K562 (cell line): ENCODE measurements at regions not wholly inside any gene's neighbourhood (a gene's known extent, or its start where the extent isn't known, plus 50 kb on each side); places are given as distances from the start of the nearest gene placed in this dataset.
A peak's percentile ranks its signal among the peaks of the same experiment; 100 is the strongest.

Experiments used
- BHLHE40 ChIP-seq: IDR thresholded peaks from 2 replicates; pipeline ENCODE4 v1.6.1; 2011; ENCODE audit warnings: low read length, improper control_type of control experiment
- CBX3 ChIP-seq, 2 experiments: IDR thresholded peaks; 1 replicate in 1 of 2; 2 replicates in 1 of 2; pipeline ENCODE4 v1.6.1; 2012; ENCODE audit warnings: inconsistent platforms in 2 of 2, low read length in 2 of 2, borderline replicate concordance in 1 of 2, control low read depth in 1 of 2
- CREB1 ChIP-seq, 2 experiments: sonication (generic) in 1 of 2; formaldehyde crosslinking in 1 of 2; IDR thresholded peaks; 2 replicates each; pipeline versions ENCODE4 v1.6.1 to v1.8.0; 2012 to 2022; ENCODE audit warnings: inconsistent platforms in 1 of 2, mild to moderate bottlenecking in 1 of 2, missing genetic modification reagents in 1 of 2, moderate library complexity in 1 of 2
- E2F4 ChIP-seq: sonication (generic); formaldehyde crosslinking; IDR thresholded peaks from 2 replicates; pipeline ENCODE4 v1.8.0; 2022; ENCODE audit warnings: mild to moderate bottlenecking, low read depth, missing genetic modification reagents
- E2F5 ChIP-seq: sonication (generic); formaldehyde crosslinking; IDR thresholded peaks from 2 replicates; pipeline ENCODE4 v1.8.0; 2022; ENCODE audit warnings: mild to moderate bottlenecking, missing genetic modification reagents
- E2F6 ChIP-seq, 2 experiments: IDR thresholded peaks; 2 replicates each; pipeline ENCODE4 v1.6.1; 2011; ENCODE audit warnings: borderline replicate concordance in 1 of 2, control low read depth in 1 of 2, low read depth in 1 of 2, low read length in 1 of 2, mild to moderate bottlenecking in 1 of 2, mixed read lengths in 1 of 2, moderate library complexity in 1 of 2; ENCODE audit not compliant: insufficient read depth in 1 of 2, insufficient read length in 1 of 2, poor library complexity in 1 of 2, severe bottlenecking in 1 of 2; ENCODE audit errors: extremely low read depth in 1 of 2
- KLF10 ChIP-seq: fragments of 250-450 bp; sonication (Bioruptor Pico); IDR thresholded peaks from 2 replicates; pipeline ENCODE4 v1.6.1; 2021; ENCODE audit warnings: matching md5 sums
- L3MBTL2 ChIP-seq: fragments of 450-650 bp; IDR thresholded peaks from 2 replicates; pipeline ENCODE4 v1.6.1; 2016; ENCODE audit warnings: mild to moderate bottlenecking, moderate library complexity
- MCM7 ChIP-seq, 2 experiments: fragments of 450-650 bp; IDR thresholded peaks; 2 replicates each; pipeline ENCODE4 v1.6.1; 2016 to 2018
- POLR2AphosphoS2 ChIP-seq: IDR thresholded peaks from 2 replicates; pipeline ENCODE4 v1.6.1; 2012; ENCODE audit warnings: low read length, improper control_type of control experiment
- PTBP1 ChIP-seq: fragments of 200-400 bp; formaldehyde crosslinking; IDR thresholded peaks from 2 replicates; pipeline ENCODE4 v1.6.1; 2017; ENCODE audit warnings: low read depth, low read length
- SMARCB1 ChIP-seq: IDR thresholded peaks from 2 replicates; pipeline ENCODE4 v1.6.1; 2011; ENCODE audit warnings: improper control_type of control experiment, low read depth; ENCODE audit not compliant: insufficient read length
- SOX6 ChIP-seq: fragments of 450-650 bp; IDR thresholded peaks from 2 replicates; pipeline ENCODE4 v1.6.1; 2014; ENCODE audit warnings: mild to moderate bottlenecking
- SP2 ChIP-seq: IDR thresholded peaks from 2 replicates; pipeline ENCODE4 v1.6.1; 2011; ENCODE audit warnings: mild to moderate bottlenecking, low read depth, low read length, moderate library complexity; ENCODE audit not compliant: poor library complexity, severe bottlenecking; ENCODE audit errors: extremely low read depth
- SREBF1 ChIP-seq: fragments of 150-350 bp; IDR thresholded peaks from 2 replicates; pipeline ENCODE4 v1.6.1; 2014; ENCODE audit warnings: antibody characterized with exemption, low read depth, low read length, borderline replicate concordance
- XRCC5 ChIP-seq: fragments of 200-400 bp; formaldehyde crosslinking; IDR thresholded peaks from 2 replicates; pipeline ENCODE4 v1.6.1; 2017; ENCODE audit warnings: low read depth, mild to moderate bottlenecking, low read length
- ZFPM2 ChIP-seq: fragments of 250-450 bp; sonication (Bioruptor Pico); IDR thresholded peaks from 2 replicates; pipeline ENCODE4 v1.5.1; 2022; ENCODE audit warnings: mild to moderate bottlenecking
- ZNF184 ChIP-seq: sonication (generic); formaldehyde crosslinking; IDR thresholded peaks from 2 replicates; pipeline ENCODE4 v1.5.0; 2020; ENCODE audit warnings: missing genetic modification reagents
- ZNF347 ChIP-seq: fragments of 450-650 bp; formaldehyde crosslinking; IDR thresholded peaks from 2 replicates; pipeline ENCODE4 v1.4.0; 2020; ENCODE audit warnings: low read depth, mild to moderate bottlenecking, moderate library complexity
- ZNF41 ChIP-seq: fragments of 250-450 bp; sonication (Bioruptor Pico); conservative IDR thresholded peaks from 2 replicates; pipeline ENCODE4 v1.4.0; 2020; ENCODE audit warnings: mild to moderate bottlenecking
- ZNF431 ChIP-seq: sonication (generic); formaldehyde crosslinking; IDR thresholded peaks from 2 replicates; pipeline ENCODE4 v1.8.0; 2022; ENCODE audit warnings: mild to moderate bottlenecking, missing genetic modification reagents
- ZNF696 ChIP-seq: fragments of 250-450 bp; sonication (Bioruptor Pico); conservative IDR thresholded peaks from 2 replicates; pipeline ENCODE4 v1.4.0; 2020; ENCODE audit warnings: mild to moderate bottlenecking, moderate library complexity
- ZNF778 ChIP-seq: fragments of 450-650 bp; formaldehyde crosslinking; IDR thresholded peaks from 2 replicates; pipeline ENCODE4 v1.4.0; 2020; ENCODE audit warnings: mild to moderate bottlenecking, moderate library complexity
- TF ChIP-seq, protein P1 (sequence below): fragments of 450-650 bp; IDR thresholded peaks from 2 replicates; pipeline ENCODE4 v1.6.1; 2016; ENCODE audit warnings: borderline replicate concordance
- TF ChIP-seq, protein P2 (sequence below), 2 experiments: fragments of 250-450 bp in 1 of 2; fragments of 450-650 bp in 1 of 2; sonication (Bioruptor Pico) in 1 of 2; IDR thresholded peaks; 2 replicates each; pipeline versions ENCODE4 v1.6.1 to v1.8.0; 2016 to 2021; ENCODE audit warnings: mild to moderate bottlenecking in 2 of 2, moderate library complexity in 2 of 2, missing compliant biosample characterization in 1 of 2, missing genetic modification characterization in 1 of 2

GRCh38 chr6:168884646-168885086, 369.0 kb downstream of the THBS2 start (continued):
- TF ChIP-seq, protein P1, sequence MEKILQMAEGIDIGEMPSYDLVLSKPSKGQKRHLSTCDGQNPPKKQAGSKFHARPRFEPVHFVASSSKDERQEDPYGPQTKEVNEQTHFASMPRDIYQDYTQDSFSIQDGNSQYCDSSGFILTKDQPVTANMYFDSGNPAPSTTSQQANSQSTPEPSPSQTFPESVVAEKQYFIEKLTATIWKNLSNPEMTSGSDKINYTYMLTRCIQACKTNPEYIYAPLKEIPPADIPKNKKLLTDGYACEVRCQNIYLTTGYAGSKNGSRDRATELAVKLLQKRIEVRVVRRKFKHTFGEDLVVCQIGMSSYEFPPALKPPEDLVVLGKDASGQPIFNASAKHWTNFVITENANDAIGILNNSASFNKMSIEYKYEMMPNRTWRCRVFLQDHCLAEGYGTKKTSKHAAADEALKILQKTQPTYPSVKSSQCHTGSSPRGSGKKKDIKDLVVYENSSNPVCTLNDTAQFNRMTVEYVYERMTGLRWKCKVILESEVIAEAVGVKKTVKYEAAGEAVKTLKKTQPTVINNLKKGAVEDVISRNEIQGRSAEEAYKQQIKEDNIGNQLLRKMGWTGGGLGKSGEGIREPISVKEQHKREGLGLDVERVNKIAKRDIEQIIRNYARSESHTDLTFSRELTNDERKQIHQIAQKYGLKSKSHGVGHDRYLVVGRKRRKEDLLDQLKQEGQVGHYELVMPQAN: no peak
- TF ChIP-seq E2F4 (CRISPR knock-in tag): no peak
- TF ChIP-seq, protein P2, sequence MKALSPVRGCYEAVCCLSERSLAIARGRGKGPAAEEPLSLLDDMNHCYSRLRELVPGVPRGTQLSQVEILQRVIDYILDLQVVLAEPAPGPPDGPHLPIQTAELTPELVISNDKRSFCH (CRISPR knock-in tag; IDR thresholded peaks at IDR 0.05): no peak
- TF ChIP-seq, protein P2 (tag; IDR thresholded peaks at IDR 0.05): no peak
- no peak for TF ChIP-seq POLR2AphosphoS2
- no peak for TF ChIP-seq ZNF184
- TF ChIP-seq L3MBTL2: peak; percentile 90
- TF ChIP-seq ZNF41 (CRISPR knock-in tag): no peak
- no peak for TF ChIP-seq PTBP1
- no peak for TF ChIP-seq CREB1 (IDR thresholded peaks at IDR 0.05)
- TF ChIP-seq CREB1 (CRISPR knock-in tag; IDR thresholded peaks at IDR 0.05): peak; percentile 47; the same call in 1 of the 2 replicates
- no peak for TF ChIP-seq ZFPM2 (CRISPR knock-in tag)
- no peak; a peak in 1 of 3 replicates for TF ChIP-seq CBX3 (IDR thresholded peaks at IDR 0.05; ENCODE audit: borderline replicate concordance in 1 of 2, low read length in 2 of 2)
- peak; percentile 63; the same call in 1 of the 2 replicates for TF ChIP-seq BHLHE40
- TF ChIP-seq SP2: no peak
- no peak for TF ChIP-seq E2F5 (CRISPR knock-in tag)
- no peak for TF ChIP-seq SREBF1
- no peak for TF ChIP-seq ZNF778 (CRISPR knock-in tag)
- peak; percentile 88 to 97 for TF ChIP-seq E2F6 (IDR thresholded peaks at IDR 0.05; ENCODE audit: borderline replicate concordance in 1 of 2, extremely low read depth in 1 of 2, insufficient read depth in 1 of 2, insufficient read length in 1 of 2, low read depth in 1 of 2, low read length in 1 of 2, poor library complexity in 1 of 2, severe bottlenecking in 1 of 2)
- no peak for TF ChIP-seq MCM7 (IDR thresholded peaks at IDR 0.05)
- TF ChIP-seq XRCC5: 0 out of 2 replicates have a peak, but pooled peaks have one; percentile 54
- TF ChIP-seq ZNF431 (CRISPR knock-in tag): no peak
- no peak for TF ChIP-seq KLF10 (CRISPR knock-in tag)
- TF ChIP-seq ZNF347: no peak
- TF ChIP-seq SMARCB1: no peak
- no peak for TF ChIP-seq ZNF696
- no peak for TF ChIP-seq SOX6
